NOMO-1 treated with DMSO at 0.1 percent for 48 hours (cell line): ENCODE measurements at regions not wholly inside any gene's neighbourhood (a gene's known extent, or its start where the extent isn't known, plus 50 kb on each side); places are given as distances from the start of the nearest gene placed in this dataset.
"Not testable (repeated sequence)": the region's sequence is repeated elsewhere in the genome, so short reads cannot be mapped to it uniquely, and the experiment has no call there.

Experiments
- DNase-seq: peaks from one replicate; lab custom pipeline; 2025; ENCODE audit not compliant: unreplicated experiment; lab: John Stamatoyannopoulos, UW

GRCh38 chr13:22848539-22849052, 332.2 kb upstream of the SGCG start:
- no peak for DNase-seq

- DNase-seq = no peak
Measured at GRCh38 chr13:22855926-22856325, 324.9 kb upstream of the SGCG start.

- DNase-seq = not testable (repeated sequence)
Measured at GRCh38 chr13:22858980-22859379, 321.8 kb upstream of the SGCG start.

GRCh38 chr13:22859411-22859810, 321.4 kb upstream of the SGCG start:
- DNase-seq = not testable (repeated sequence)

GRCh38 chr13:22861958-22862466, 318.8 kb upstream of the SGCG start:
- no peak for DNase-seq

- DNase-seq = no peak
Measured at GRCh38 chr13:22862478-22862877, 318.3 kb upstream of the SGCG start.

GRCh38 chr13:22866221-22866620, 314.6 kb upstream of the SGCG start:
- no peak for DNase-seq

GRCh38 chr13:22871231-22871630, 309.5 kb upstream of the SGCG start:
- no peak for DNase-seq

- DNase-seq = no peak
Measured at GRCh38 chr13:22874839-22875238, 305.9 kb upstream of the SGCG start.

- no peak for DNase-seq
Measured at GRCh38 chr13:22877421-22877820, 303.4 kb upstream of the SGCG start.

- DNase-seq = no peak
Measured at GRCh38 chr13:22880741-22881720, 299.7 kb upstream of the SGCG start.

- DNase-seq = not testable (repeated sequence)
Measured at GRCh38 chr13:22881721-22882608, 298.8 kb upstream of the SGCG start.

GRCh38 chr13:22883262-22883840, 297.4 kb upstream of the SGCG start:
- peak; percentile 36 for DNase-seq

- DNase-seq = no peak
Measured at GRCh38 chr13:22883956-22884355, 296.8 kb upstream of the SGCG start.

- not testable (repeated sequence) for DNase-seq
Measured at GRCh38 chr13:22886061-22886460, 294.7 kb upstream of the SGCG start.

GRCh38 chr13:22889376-22889775, 291.4 kb upstream of the SGCG start:
- DNase-seq = not testable (repeated sequence)

- DNase-seq = no peak
Measured at GRCh38 chr13:22893204-22893603, 287.6 kb upstream of the SGCG start.

- peak; percentile 9 for DNase-seq
Measured at GRCh38 chr13:22893777-22894176, 287.0 kb upstream of the SGCG start.

- DNase-seq = no peak
Measured at GRCh38 chr13:22897571-22898314, 283.0 kb upstream of the SGCG start.

- not testable (repeated sequence) for DNase-seq
Measured at GRCh38 chr13:22900416-22900951, 280.3 kb upstream of the SGCG start.
